DND-41 (cell line): ENCODE measurements at regions not wholly inside any gene's neighbourhood (a gene's known extent, or its start where the extent isn't known, plus 50 kb on each side); places are given as distances from the start of the nearest gene placed in this dataset.

Source experiments
- CTCF ChIP-seq: IDR thresholded peaks from 2 replicates; pipeline ENCODE4 v1.5.1; 2012; ENCODE audit warnings: borderline replicate concordance, low read length, moderate library complexity, mild to moderate bottlenecking; ENCODE audit not compliant: poor library complexity, severe bottlenecking; ENCODE audit errors: extremely low read depth
- EZH2 ChIP-seq: IDR thresholded peaks from 3 replicates; pipeline ENCODE4 v1.6.1; 2012; ENCODE audit warnings: borderline replicate concordance, low read depth, mild to moderate bottlenecking, moderate library complexity, low read length, inconsistent platforms; ENCODE audit not compliant: severe bottlenecking

- no peak for TF ChIP-seq CTCF
- TF ChIP-seq EZH2, result no peak
Observed at GRCh38 chr17:6205033-6205432, 134.9 kb downstream of the WSCD1 start.
